Hematopoietic multipotent progenitor cell treated with erythropoietin and hydrocortisone succinate and interleukin-3 and kit ligand, for 15 days (in vitro differentiated cells): ENCODE measurements at regions not wholly inside any gene's neighbourhood (a gene's known extent, or its start where the extent isn't known, plus 50 kb on each side); places are given as distances from the start of the nearest gene placed in this dataset.

Experiments
- DNase-seq: peaks from one replicate; pipeline ENCODE4 v3.0.0-alpha.2; 2015; ENCODE audit warnings: low spot score

GRCh38 chr9:108607607-108608006, 248.2 kb downstream of the ACTL7B start:
- no peak for DNase-seq

GRCh38 chr9:108606401-108606800, 249.4 kb downstream of the ACTL7B start:
- no peak for DNase-seq

GRCh38 chr9:108603141-108603540, 252.6 kb downstream of the ACTL7B start:
- DNase-seq, result no peak

- DNase-seq, result no peak
Observed at GRCh38 chr9:108600896-108601295, 254.9 kb downstream of the ACTL7B start.

- no peak for DNase-seq
Observed at GRCh38 chr9:108599571-108599970, 256.2 kb downstream of the ACTL7B start.

- DNase-seq, result no peak
Observed at GRCh38 chr9:108591121-108591520, 264.7 kb downstream of the ACTL7B start.

GRCh38 chr9:108588246-108588645, 267.5 kb downstream of the ACTL7B start:
- no peak for DNase-seq

- no peak for DNase-seq
Observed at GRCh38 chr9:108586471-108587139, 269.2 kb downstream of the ACTL7B start.

- DNase-seq, result no peak
Observed at GRCh38 chr9:108584860-108585259, 270.9 kb downstream of the ACTL7B start.

- no peak for DNase-seq
Observed at GRCh38 chr9:108582726-108583125, 273.1 kb downstream of the ACTL7B start.

GRCh38 chr9:108579757-108580439, 275.9 kb downstream of the ACTL7B start:
- no peak for DNase-seq

- no peak for DNase-seq
Observed at GRCh38 chr9:108575276-108575675, 280.5 kb downstream of the ACTL7B start.

GRCh38 chr9:108569624-108570023, 286.2 kb downstream of the ACTL7B start:
- DNase-seq, result no peak

GRCh38 chr9:108568093-108568492, 287.7 kb downstream of the ACTL7B start:
- no peak for DNase-seq

GRCh38 chr9:108567571-108567970, 288.2 kb downstream of the ACTL7B start:
- no peak for DNase-seq

GRCh38 chr9:108565651-108566378, 290.0 kb downstream of the ACTL7B start:
- DNase-seq, result peak; percentile 59

GRCh38 chr9:108562176-108562575, 293.6 kb downstream of the ACTL7B start:
- no peak for DNase-seq

- no peak for DNase-seq
Observed at GRCh38 chr9:108559432-108559831, 296.4 kb downstream of the ACTL7B start.

GRCh38 chr9:108554831-108555230, 301.0 kb downstream of the ACTL7B start:
- no peak for DNase-seq

GRCh38 chr9:108553111-108553635, 302.6 kb downstream of the ACTL7B start:
- DNase-seq, result no peak

- no peak for DNase-seq
Observed at GRCh38 chr9:108552459-108553040, 303.2 kb downstream of the ACTL7B start.

- DNase-seq, result no peak
Observed at GRCh38 chr9:108551030-108551841, 304.6 kb downstream of the ACTL7B start.
